SU-DHL-6 (cell line): ENCODE measurements at regions not wholly inside any gene's neighbourhood (a gene's known extent, or its start where the extent isn't known, plus 50 kb on each side); places are given as distances from the start of the nearest gene placed in this dataset.

Experiments
- CTCF ChIP-seq: fragments of 200-600 bp; sonication (generic); IDR thresholded peaks from one replicate; pipeline ENCODE4 v1.5.1; 2017; ENCODE audit warnings: antibody characterized with exemption, mild to moderate bottlenecking, low read length, moderate library complexity; ENCODE audit not compliant: insufficient read depth, poor library complexity, severe bottlenecking
- EZH2phosphoT487 ChIP-seq: fragments of 200-600 bp; sonication (generic), shearing (Covaris generic); conservative IDR thresholded peaks from 2 replicates; pipeline ENCODE4 v1.6.1; 2018; ENCODE audit warnings: mild to moderate bottlenecking, antibody characterized with exemption, low read length, moderate library complexity, mixed read lengths

- TF ChIP-seq CTCF (no peak), EZH2phosphoT487 (no peak)
These were observed 131.1 kb upstream of the NSMCE3 start for GRCh38 chr15:29400701-29401100.
